OCI-M2 (cell line): ENCODE measurements at regions not wholly inside any gene's neighbourhood (a gene's known extent, or its start where the extent isn't known, plus 50 kb on each side); places are given as distances from the start of the nearest gene placed in this dataset.
"Not testable (repeated sequence)": the region's sequence is repeated elsewhere in the genome, so short reads cannot be mapped to it uniquely, and the experiment has no call there.

ENCODE experiments used
- DNase-seq: peaks from one replicate; lab custom pipeline; 2025; ENCODE audit not compliant: unreplicated experiment; lab: John Stamatoyannopoulos, UW

DNA sequence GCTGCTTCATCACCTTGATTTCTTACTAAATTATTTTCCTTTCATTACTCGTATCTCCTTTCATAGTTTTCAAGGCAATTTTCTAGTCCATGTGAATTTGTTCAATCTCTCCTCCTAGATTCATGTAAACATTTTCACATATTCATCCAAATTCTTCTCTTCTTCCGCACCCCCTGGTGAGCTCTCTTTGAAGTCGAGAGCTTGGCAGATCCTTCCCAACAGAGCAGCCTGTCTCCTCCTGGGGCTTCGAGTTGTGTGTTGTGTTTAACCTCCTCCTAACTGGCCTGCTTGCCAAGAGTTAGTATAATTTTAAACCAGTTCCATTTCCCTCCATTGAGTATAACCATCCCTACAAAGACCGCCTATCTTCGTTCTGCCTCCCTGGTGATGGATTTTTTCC, 272.4 kb upstream of the CELF2 start:
- no peak for DNase-seq

DNA sequence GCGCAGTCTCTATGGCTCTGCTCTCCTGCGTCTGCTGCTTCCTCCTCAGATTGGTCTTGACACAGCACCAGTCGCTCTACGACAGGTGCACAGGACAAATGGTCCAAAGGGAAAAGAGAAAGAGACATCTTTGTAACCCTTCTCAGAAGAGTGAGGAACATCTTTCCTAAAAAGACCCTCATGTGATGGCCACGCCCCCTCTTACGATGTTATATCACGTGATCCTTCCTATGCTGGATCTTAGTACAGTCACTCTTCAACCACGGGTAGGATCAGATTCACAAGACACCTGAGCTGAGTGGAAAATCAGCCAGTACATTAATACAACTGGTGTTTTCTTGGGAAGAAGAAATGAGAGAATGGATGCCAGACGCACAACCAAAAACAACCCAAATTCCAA, 262.2 kb upstream of the CELF2 start:
- no peak for DNase-seq

DNA sequence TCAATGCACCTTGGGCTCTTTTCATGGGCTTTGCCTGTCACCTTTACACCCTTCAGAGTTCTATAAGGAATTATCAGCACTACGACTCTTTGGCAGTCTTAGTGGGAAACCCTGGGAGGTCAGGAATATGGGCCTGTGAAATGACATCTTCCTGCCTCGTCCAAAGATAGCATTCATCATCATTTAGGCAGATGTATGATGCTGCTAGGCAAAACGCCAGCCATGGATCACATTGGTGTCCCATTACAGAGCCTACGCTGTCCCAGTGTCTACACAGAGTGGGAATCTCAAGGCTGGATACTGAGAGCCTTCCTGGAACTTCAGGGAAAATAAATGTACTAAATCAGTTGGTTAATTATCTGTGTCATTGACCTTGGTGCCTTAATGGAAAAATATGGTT, 259.4 kb upstream of the CELF2 start:
- no peak for DNase-seq

DNA sequence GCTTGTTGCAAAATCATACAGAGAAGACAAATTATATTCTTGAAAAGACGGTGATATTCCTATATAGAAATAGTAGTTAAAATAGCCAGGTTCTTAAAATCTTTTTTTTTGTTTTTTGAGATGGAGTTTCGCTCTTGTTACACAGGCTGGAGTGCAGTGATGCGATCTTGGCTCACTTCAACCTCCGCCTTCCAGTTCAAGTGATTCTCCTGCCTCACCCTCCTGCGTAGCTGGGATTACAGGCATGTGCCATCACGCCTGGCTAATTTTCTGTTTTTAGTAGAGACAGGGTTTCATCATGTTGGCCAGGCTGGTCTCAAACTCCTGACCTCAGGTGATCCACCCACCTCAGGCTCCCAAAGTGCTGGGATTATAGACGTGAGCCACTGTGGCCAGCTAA, 257.9 kb upstream of the CELF2 start:
- DNase-seq, result not testable (repeated sequence)

DNA sequence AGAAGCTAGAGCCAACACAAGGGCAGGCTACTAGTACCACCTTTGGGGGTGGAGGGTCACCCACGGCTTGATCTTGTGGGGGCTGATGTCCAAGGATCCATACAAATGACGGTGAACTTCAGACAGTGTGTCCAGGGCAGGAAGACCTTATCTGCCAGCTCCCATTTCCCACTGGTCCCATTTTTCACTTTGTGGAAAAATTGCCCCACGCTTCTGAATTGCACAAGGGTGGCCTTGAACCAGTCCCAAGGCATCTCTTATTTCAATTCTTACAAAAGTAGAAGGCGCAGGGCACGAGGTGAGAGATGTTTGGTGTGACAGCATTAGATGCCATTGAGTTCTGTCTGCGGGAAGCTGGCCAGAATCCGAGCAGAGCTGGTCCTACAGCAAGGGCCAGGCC, 252.7 kb upstream of the CELF2 start:
- no peak for DNase-seq

DNA sequence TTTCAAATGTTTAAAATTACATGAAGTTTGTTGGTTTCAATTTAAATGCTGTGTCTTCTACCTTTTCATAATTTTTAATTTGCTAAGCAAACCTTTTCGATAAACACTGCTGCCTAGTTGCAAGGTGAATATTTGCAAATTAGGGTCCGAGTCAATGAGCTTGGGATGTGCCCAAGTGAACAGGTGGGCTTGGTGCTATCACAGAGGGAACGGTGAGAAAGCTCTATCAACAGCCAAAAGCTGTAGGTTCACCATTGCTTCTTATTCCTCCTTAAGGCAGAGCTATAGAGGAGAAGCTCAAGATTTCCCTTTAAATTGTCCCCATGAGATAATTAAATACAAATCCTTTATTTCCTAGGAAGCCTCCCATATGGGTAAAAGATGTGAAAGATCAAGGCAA, 245.3 kb upstream of the CELF2 start:
- no peak for DNase-seq

DNA sequence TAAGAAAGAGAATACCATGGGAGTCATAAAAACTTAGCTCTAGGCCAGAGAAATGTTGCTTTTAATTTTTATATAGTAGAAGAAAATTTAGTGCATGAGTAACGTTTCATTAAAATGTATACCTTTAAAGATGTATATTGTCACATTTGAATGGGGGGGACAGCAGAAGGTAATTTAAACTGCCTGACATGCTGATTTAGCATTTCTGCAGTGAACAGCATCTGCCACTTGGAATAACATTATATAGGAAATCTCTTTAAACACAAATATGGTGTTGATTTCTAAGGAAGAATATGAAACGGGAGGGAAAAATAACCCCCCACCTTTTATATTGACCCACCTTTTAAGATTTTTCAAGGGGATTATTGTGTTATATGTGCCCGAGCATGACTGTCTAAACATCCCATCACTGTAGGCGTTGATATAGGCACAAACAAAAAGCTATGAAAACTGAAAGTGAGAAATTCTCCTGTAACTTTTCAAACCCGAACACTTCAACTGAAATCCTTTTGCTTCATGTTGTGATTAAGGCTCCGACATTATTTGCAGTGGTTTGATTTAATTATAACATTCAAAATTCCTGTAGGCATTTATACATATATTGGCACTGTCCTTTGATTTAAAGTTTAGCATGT, 244.7 kb upstream of the CELF2 start:
- no peak for DNase-seq

DNA sequence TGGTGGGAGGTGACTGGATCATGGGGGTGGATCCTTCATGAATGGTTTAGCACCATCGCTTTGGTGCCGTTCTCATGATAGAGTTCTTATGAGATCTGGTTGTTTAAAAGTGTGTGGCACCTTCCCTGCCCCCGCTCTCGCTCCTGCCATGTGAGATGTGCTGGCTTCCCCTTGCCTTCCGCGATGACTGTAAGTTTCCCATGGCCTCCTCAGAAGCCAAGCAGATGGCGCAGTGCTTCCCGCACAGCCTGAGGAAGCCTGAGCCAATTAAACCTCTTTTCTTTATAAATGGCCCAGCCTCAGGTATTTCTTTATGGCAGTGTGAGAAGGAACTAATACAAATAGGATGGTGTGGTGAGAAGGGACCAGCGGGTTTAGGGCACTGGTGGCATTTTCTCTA, 243.3 kb upstream of the CELF2 start:
- DNase-seq, result no peak

DNA sequence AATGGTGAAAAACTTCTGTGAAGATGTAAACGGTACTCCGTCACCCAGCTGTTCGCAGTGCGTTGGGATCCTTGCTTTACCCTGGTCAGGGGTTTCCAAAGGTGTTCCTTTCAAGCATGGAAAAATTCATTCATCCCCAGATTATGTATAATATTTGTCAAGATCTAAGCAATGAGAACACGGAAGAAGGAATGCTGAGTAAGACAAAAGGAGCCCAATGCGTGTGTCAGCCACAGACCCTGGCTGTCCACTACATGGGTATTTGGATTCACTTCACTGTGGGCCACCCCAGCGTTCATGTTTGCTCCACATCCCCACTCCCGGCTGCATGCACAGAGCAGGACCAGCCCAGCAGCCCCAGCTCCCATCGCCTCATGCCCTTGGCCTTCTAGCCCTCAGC, 241.3 kb upstream of the CELF2 start:
- no peak for DNase-seq

DNA sequence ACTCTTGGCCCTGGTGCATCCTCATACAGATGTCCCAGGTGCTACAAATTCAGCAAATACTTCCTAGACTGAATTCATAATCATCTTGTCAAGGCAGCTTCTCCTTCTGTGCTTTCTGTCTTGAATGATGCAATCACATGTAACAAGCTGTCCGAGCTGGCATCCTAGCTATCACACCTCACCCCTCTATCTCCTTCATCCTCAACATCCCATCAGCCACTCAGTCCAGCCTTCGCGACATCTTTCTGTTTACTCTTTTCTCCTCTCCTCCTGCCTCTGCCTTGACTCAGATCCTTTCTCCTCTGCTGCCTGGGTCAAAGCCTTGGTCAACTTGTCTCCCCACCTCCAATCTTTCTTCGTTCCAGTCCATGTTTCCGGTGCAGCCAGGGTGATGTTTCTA, 240.4 kb upstream of the CELF2 start:
- DNase-seq, result no peak

DNA sequence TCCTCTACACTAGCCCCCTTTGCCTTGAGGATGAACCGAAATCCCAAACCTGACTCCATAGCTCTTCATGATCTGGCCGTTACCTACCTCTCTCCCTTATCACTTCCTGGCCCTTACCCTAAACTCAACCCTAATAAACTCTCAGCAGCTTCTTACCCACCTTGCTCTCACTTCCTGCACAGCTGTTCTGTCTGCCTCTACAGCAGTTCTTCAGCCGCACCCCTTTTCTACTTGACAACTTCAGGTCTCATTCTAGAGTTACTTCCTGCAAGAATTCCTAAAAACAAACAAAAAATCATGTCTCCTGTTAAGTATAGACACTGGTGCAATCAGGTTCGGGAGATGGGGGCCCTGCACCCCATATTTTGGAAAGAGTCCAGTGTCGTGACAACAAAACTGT, 239.9 kb upstream of the CELF2 start:
- DNase-seq, result no peak

DNA sequence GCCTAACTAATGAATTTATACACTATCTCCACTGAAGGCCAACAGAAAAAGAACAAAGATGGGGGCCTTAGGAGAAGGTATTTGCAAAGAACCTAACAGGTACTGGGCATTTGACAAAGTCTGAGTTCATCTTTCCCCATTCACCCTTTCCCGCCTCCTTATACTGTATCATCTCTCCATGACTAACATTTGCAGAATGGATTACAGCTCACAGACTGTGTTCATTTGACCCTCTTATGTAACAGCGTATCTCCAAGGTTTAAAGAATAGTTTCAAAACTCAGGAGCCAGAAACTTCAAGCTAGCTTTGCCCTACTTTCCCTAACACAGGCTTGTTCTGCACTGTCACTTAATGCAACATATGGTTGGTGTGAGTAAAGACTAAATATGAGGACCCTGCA, 238.7 kb upstream of the CELF2 start:
- DNase-seq, result no peak

DNA sequence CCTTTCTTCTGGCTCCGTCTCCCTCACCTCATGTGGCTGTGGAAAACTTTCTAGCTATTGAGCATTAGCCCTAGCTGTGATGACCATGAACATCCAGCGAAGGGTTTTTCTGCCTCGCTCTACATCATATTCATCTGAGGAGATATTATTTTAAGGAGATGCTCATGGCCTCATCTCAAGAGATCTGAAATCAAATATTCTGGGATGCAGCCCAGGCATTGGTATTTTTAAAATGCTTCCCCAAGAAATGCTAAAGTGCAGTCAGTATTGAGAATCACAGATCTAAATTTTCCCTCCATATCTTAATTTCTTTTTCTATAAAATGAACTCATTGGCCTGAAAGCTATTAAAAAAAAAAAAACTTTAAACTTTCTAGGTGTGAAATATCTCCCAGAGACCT, 238.2 kb upstream of the CELF2 start:
- DNase-seq, result no peak

DNA sequence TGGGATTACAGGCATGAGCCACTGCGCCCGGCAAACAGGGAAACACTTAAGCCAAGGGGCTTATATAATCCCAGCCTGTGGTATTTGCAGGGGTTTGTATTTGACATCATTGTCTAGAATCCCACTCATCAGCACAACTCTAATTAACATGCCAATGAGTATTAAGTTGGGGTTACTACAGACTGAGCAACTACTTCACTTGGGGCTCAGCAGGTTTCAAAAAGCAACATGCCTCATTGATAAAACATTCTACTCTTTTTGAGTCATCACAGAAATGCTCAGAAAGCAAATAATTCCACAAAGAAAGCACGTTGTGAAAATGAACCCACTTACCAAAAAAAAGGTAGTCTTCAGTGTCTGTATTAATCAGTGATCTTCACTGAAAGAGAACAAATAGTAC, 236.9 kb upstream of the CELF2 start:
- no peak for DNase-seq

DNA sequence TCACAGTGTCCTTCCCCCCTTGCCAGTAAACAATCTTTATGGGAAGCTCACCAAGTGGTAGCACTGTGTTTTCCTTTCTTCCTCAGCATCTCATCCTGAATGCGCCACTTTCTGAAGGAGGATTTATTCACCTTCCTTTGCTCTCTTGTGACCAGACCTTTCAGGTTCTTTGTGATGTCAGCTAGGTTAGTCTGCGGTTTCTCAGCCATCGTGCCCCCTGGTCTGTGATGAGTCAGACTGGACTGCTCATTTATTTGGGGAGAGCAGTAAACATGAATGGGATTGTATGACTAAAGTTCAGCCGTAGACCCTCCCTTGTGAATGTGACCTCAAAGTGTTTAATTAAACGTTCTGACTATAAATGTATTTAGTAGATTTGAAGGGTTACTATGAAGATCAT, 235.1 kb upstream of the CELF2 start:
- no peak for DNase-seq

DNA sequence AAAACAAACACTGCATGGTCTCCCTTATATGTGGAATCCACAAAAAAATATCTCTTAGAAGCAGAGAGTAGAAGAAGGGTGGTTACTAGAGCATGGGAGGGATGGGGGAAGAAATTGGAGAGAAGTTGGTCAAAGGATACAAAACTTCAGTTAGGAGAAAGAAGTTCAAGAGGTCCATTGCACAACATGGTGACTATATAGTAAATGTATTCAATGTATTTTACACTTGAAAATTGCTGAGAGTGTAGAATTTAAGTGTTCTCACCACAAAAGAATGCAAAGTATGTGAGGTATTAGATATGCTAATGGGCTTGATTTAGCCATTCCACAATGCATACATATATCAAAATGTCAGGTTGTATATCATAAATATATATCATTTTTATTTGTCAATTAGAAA, 232.0 kb upstream of the CELF2 start:
- no peak for DNase-seq

DNA sequence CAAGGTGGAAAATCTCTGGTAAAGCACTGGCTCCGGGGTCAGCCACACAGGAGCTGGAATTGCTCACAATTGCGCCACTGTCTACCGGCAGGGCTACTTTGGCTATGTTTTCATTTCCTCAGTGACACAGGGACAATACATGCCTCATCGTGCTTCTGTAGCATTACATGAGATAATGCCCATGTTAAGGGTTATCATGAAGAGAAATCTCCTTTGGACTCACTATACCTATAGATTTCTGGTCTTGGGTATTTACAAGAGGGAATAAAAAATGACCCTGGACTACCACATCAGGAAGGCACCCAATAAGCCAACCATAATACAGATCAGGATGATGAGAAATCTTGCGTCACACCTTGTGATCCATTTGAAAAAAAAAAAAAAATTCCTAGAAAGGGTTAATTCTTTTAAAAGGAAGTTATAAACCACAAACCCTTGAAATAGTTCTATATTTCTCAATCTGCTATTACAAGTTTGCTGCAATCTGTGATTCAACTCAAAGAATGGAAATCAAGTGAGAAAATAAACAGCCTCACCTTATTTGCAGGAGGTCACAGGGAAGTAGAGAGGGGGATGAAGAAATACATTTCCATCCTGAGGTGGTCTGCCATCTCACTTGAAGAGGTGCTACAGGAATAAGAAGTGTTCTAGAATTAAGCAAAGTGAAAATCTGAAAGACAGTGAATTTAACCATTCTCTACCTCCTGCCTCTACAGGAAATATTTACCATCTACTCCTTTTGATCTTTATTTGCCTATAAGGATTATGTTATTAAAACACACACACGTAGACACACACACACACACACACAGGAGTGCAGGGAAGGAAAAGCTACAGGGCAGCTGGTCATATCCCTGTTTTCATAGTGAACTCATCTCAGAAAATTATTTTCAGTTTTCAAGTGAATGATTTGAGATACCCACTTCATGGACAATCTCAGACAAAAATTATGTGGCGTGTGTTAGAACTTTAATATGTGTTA, 231.3 kb upstream of the CELF2 start:
- DNase-seq, result no peak

DNA sequence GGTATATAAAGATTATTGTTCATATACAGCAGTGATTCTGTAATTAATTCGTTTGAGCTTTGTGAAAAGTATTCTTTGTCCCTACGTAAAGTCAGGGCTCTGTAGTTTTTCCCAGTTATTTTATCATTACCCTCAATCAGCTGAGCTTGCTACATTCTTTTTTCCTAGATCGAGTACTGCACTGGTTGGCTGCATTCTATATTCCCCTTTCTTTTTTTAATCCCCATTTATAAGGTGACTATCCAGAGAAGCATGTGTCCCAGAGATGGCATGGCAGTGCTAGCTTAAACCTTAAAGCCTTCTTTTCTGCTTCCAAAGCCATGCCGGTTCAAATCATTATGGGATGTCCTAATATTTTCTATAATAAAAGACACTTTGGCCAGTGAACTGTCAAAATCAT, 230.1 kb upstream of the CELF2 start:
- no peak for DNase-seq

DNA sequence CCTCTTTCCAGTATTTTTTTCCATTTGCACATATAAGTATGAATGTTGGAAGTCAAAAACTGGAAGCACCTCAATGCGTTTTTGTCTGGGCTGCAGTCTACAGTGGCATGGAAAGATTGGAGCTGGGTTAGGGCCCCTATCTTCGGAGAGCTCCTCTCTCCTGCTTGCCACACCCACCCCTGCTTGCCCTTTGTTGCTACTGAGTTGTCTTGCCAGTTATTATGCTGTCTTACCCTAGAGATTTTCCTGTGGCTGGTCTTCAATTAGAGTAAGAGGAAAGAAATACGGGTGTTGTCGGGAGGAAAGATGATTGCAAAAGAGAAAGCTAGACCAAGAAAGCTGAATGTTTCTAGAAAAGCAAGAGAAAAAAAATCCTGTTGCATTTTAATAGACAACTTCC, 228.9 kb upstream of the CELF2 start:
- DNase-seq, result no peak

DNA sequence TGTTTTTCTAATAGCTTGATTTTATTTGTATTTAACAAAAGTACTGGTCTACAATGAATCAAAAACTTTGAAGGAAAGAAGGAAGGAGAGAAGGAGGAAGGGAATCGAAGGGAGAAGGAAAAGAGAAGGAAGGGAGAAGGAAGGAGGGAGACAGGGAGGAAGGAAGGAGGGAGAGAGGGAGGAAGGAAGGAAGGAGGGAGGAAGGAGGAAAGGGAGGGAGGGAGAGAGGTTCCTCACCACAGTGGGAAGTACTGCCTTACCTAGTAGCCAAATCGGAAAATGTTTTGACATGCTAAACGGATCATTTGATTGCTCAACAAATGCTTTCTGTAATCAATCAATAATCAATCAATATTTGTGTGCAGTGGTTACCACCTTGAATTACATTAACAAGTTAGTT, 225.8 kb upstream of the CELF2 start:
- DNase-seq, result no peak

DNA sequence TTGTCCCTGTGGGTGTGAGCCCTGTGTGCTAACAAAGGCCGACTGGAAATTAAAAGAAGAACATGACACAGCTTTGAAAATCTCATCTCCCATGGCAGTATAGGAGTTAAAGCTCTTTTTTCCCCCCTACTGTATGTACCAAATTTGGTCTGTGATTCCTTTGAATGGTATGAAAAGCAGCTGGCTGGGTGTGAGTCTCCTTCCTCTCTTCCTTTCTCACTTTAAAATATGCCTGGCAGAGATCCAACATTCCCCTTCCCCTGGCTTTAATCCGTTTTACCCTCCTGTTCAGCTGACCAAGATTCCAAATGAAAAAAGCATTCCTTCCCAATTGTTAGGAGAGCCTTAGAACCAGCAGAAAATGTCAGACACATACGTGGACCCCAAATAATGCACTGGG, 225.0 kb upstream of the CELF2 start:
- DNase-seq, result no peak

DNA sequence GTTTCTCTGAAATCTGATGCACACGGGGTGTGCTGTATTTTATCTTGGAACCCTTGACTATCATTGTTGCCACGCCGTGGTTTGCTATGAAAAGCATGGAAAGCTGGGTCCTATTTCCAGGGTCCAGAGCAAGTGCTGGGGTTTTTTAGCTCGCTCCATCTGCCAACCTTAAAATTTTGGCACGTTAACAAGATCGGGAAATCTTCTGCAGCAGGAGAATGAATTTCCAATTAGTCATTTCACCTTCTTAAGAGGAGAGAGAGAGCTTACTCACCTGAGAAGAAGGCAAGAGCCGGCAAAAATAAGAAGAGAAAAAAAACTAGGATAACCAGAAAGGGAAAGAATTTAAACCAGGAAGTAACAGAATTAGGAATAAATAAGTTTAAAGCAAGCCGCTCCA, 223.6 kb upstream of the CELF2 start:
- no peak for DNase-seq

DNA sequence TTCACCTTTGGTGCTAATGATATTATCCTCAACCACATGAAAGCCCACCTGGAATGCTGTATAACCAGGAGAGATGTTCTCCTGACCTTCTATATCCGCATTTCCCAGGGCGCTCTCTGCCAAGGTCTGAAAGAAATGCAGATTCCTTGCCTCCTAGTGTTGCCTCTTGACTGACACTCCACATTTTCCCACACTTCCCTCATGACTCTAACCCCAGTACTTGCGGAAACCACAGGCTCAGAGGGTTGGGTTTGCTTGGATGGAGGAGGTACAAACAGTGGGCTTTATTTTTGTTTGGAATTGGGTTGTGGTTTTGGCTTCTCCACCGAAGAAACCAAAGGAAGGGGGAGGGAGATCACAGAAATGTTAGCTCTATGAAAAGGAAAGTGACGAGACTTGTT, 222.9 kb upstream of the CELF2 start:
- DNase-seq, result no peak
